Kasumi-1 (cell line): ENCODE measurements at regions not wholly inside any gene's neighbourhood (a gene's known extent, or its start where the extent isn't known, plus 50 kb on each side); places are given as distances from the start of the nearest gene placed in this dataset.
"Not testable (repeated sequence)": the region's sequence is repeated elsewhere in the genome, so short reads cannot be mapped to it uniquely, and the experiment has no call there.

Experiments
- DNase-seq, 2 experiments: peaks; one replicate each; lab custom pipeline; 2025; lab: John Stamatoyannopoulos, UW

GRCh38 chr5:28301712-28302111 lies 1263.3 kb upstream of the CDH9 start:
- DNase-seq, result no peak

DNA sequence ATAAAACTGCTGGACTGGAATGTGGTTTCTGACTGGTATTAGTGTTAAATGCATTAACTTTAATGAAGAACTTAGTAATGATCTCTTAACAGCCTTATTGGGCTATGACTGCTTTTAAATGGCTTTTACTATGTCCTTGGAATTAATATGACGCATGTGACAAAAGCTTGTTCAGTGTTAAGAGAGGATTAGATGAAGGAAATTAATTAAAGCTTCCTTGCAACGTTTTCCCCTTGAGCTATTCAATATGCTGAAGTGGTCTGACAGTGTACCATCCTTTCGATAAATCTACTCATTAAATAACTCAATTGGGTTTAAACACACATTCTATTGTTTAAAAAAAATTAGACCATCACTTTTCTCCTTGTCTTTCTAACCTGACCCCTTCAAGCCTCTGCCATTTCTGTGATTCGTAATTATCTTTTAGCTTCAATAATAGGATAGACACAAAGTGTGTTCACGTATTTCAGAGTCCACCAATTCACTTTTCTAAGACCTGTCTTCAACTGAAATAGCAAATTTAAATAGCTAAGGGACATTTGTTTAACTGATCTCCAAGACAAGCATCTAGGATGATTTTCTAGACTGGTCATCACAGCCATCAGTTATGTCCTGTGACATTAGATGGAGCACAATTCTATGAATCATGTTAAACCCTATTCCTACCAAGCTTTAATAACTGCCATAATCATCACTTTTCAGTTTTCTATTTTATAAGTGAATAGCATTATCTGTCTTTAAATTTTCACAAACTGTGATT lies 1258.0 kb upstream of the CDH9 start:
- no peak for DNase-seq

- not testable (repeated sequence) for DNase-seq
These were observed 1248.6 kb upstream of the CDH9 start for GRCh38 chr5:28287021-28287420.

GRCh38 chr5:28286566-28286965 lies 1248.2 kb upstream of the CDH9 start:
- DNase-seq, result no peak

- DNase-seq, result no peak
These were observed 1246.4 kb upstream of the CDH9 start for GRCh38 chr5:28284788-28285187.

DNA sequence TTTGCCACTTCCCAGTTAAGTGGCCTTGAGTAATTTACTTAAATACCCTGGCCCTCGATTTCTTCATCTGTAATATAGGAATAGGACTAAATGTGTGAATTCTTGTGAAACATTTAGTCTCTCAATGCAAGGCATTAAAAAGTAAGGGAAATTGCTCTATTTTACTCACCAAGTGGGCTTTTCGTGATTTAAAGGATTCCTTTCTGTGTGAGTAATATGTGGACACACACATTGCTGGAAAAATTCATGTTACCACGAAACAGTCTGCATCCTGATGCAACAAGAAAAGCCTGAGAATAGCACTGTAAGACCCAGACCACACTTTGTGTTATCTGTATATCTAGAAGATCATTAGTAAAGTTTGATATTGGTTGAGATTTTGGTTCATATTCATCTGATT lies 1243.0 kb upstream of the CDH9 start:
- no peak for DNase-seq

DNA sequence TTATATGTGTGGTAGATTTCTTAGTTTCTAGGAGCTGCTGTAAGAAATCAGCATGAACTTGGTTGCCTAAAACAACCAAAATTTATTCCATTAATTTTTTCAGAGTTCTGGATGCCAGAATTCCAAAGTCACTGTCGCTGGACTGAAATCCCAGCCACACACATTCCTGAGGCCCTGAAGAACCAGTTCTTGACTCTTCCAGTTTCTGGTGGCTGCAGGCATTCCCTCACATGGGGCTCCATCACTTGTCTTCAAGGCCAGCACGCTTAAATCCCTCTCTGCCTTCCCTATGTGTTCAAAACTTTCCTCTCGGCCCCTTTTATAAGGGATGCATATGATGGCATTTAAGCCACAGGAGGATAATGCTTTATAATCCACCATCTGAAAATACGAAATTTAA lies 1237.5 kb upstream of the CDH9 start:
- no peak for DNase-seq

DNA sequence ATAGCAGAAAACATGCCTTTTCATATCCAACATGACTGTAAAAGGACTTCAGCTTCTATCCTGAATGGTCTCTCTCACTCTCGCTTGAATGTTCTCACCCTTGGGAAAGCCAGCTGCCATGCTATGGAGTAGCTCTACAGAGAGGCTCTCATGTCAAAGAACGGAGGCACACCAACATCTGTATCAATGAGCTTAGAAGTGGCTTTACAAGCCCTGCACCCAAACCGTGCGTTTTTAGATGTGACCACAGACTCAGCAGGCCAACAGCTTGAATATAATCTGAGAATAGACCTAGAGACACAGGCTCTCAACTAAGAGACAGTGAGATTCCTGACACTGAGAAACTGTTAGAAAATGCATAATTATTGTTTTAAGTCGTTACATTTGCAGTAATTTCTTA lies 1231.6 kb upstream of the CDH9 start:
- DNase-seq, result no peak

GRCh38 chr5:28265877-28266276 lies 1227.5 kb upstream of the CDH9 start:
- DNase-seq, result no peak

DNA sequence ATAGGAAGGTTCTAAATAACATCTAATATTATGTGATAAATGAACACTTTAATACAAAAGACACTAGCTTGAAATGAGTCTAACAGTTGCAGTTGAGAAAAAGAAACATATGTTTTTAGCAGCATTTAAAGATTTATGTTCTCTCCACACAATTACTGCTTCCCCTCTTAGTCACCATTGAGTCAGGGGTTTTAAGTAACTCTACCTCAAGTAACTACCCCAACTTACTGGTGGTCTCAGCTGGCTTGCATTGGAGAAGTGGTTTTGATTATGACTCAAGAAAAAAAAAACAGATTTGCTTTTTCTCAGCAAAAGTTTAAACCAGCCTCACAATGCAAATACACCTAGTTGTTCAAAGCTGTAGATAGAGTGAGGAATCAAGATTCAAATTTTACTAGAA lies 1216.5 kb upstream of the CDH9 start:
- DNase-seq, result no peak

DNA sequence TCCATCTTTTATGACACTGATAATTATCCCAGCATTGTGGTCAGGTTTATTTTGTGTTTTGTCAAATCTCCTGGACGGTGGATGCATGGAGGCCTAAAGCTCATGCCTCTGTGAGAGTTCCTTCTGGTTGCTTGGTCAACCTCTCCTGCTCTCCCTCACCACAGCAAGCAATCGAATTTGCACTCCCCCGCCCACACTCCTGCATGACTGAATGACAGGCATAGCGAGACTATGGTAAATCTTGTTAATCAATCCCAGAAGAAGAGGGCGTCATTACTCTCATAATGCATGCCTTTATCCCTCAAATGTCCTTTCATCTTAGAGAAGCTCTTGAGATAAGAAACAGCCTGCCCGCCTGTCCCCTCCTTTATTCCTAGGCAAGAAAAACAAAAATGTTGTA lies 1215.0 kb upstream of the CDH9 start:
- DNase-seq, result no peak

DNA sequence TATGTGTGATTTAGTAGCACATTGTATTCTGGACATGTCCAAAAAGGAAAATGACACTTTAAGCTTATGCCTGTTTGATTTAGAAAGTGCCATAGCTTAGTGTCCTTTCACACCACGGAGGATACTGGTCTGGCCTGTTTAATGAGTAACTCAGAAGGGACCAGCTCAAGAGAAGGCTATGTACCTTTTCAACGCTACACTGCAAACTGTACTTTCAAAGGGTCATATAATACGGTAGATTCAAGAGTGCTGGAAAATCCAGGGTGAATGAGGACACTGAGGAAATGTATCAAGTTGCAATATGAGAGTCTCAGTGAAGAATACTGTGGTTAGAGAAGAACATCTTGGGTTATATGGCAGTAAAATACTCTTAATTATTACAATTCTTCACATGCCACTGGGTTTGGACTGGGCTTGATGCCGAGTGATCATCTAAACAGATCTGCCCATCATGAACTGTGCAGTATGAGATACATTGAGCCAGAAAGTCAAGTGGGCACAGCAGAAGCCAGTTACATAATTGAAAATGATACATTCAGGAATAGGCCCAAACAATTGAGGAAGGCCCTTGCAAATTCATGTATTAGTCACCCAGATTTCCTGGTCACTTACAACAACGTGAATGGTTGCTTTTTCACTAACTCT lies 1211.5 kb upstream of the CDH9 start:
- DNase-seq, result no peak

GRCh38 chr5:28234356-28234968 lies 1196.1 kb upstream of the CDH9 start:
- DNase-seq, result no peak

DNA sequence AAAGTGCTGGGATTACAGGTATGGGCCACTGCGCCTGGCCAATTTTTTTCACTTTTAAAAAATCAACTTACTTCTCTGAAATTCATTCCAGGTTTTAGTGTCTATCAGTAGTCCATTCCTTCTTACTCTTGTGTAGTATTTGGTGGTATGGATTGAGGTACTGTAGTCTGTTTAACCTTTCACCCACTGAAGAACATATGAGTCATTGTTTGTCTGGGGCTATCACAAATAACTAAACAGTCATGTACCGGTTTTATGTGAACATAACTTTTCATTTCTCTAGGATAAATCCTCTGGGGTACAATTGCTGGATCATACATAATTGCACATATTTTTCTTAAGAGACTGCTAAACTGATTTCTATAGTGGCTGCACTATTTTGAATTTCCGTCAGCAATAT lies 1188.0 kb upstream of the CDH9 start:
- no peak for DNase-seq

DNA sequence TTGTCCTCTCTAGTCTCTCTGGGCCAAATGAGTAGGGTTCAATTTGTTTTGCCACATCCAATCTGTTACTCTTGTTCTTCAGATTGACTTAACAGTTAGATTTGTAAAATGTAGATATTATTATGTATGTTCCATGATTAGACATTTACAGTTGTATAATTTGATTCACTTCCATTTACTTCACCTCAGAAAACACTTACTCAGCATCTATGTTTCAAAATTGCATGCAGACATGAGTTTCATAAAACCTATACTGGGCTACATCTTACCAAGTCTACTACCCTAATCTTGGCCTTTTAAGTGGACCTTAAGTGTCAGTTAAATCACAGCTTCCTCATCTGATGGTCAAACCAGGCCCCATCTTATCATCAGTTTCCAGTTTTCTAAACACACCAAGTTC lies 1181.2 kb upstream of the CDH9 start:
- no peak for DNase-seq

- no peak for DNase-seq
These were observed 1179.3 kb upstream of the CDH9 start for GRCh38 chr5:28217695-28218094.

DNA sequence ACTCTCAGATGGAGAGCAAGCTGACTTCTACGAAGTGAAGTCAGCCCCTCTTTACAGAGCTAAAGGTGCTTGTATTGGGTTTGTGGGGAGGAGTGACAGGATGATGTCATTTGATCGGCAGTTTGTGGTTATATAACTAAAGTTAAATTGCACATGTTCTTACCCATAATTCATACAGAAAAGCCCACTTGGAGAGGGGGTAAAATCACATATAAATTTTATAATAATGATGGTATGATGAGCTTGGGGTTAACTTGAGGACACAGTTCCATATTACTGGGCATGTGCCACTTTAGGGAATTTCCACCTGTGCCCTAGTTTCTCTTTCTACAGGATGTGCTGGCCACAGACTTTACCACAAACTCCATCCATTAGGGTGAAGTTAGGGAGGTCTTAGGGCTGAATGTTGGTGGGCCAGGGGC lies 1178.6 kb upstream of the CDH9 start:
- DNase-seq, result no peak

GRCh38 chr5:28215091-28215490 lies 1176.7 kb upstream of the CDH9 start:
- DNase-seq, result no peak

- no peak for DNase-seq
These were observed 1175.9 kb upstream of the CDH9 start for GRCh38 chr5:28214292-28214691.

DNA sequence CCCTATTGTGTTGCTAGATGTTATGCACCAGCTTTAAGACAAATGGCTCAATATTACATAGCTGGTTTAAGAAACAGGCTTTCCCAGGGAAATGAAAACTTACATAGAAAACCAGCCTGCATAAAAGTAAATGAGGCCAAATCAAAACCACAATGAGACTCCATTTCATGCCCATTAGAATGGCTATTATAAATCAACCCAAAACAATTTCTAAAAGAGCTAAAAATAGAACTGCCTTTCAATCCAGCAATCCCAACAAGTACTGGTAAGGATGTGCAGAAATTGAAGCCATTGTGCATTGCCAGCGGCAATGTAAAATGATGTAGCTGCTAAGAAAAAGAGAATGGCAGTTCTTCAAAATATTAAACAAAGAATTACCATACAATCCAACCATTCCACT lies 1170.0 kb upstream of the CDH9 start:
- no peak for DNase-seq

DNA sequence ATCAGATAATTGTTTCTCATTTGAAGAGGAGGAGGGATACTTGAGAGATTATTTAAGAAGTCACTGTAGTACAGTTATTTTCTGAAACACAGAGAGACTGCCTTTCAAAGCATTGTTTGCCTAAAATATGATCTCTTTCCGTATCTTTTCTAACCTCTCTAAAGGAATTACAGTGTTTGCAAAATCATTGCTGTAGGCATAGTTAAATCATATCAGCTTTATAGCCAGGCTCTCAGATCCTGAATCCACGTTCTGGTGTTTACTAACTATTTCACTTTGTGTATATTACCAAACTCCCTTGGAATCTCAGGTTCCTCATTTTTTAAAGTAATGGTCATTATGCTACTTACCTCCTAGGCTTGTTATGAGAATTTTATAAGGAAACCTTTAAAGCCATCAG lies 1151.6 kb upstream of the CDH9 start:
- DNase-seq, result no peak

DNA sequence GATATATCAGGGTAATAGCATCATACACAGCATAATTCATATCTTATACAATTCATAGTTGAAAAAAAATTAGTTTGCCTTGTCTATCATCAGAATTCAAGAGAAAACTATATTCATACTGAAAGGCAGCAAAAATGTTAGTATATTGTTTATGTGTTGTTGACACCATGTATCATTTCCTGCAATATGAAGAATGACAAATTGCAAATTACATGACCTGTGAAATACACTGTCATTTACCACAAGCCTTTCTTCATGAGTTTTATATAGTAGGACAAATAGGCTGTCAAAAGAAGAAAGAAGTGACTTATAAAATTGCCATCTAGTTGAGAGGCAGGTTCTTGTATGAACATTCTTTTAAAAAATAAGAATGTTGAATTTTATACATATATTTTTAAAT lies 1136.3 kb upstream of the CDH9 start:
- no peak for DNase-seq

DNA sequence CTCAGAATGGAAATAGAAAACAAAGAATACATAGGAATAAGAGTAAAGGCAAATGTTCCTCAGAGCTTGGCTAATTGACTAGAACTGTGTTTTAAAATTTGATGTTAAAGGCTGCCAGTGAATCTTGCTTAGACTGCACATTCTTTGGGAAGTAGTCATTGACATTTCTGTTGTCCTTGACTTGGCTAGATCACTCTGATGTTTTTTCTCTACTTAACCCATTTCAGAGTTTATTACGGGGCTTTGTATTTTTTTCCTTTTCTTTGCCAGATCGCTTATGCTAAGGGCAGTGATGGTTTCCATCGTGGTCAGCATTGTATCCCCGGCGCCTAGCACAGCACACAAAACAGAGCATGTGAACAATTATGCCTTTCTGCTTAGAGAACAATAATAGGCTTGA lies 1126.7 kb upstream of the CDH9 start:
- DNase-seq, result no peak

DNA sequence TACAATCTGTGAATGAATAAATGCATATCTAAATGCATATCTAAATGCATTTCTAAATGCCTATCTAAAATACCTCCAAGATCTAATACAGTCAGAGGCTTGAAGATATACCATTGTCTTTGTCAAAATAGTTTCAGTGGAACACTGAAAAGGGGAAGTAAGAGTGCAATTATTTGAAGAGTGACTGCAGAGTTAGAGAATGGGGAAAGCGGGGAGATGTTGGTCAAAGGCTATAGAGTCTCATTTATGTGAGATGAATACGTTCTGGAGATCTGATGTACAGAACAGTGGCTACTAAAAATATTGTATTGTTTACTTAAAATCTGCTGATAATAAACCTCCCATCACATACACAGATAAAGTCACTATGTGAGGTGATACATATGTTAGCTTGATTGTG lies 1126.2 kb upstream of the CDH9 start:
- DNase-seq, result peak; percentile 49 to 55
